ENCODE measurements at regions not wholly inside any gene's neighbourhood (a gene's known extent, or its start where the extent isn't known, plus 50 kb on each side); places are given as distances from the start of the nearest gene placed in this dataset.

DNA sequence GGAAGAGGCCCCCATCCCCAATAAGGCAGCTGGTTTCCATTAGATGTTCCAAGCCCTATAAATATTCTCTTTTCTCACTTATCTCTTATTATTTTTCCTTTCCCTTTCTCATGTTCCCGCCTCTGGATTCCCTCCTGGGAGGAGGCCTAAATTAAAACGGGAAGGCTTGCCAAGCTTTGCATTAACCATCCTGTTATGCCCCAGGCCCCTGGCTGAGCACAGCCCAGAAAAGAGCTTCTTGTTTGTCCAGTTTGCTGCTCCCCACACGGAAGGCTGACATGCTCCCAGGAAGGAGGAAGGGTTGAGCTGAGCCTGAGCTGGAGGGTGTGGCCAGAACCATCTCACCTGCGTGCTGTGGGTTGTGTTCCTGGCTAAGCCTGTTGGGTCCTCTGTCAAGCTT is 63.1 kb upstream of the BOC start:
- TF ChIP-seq, protein P1, sequence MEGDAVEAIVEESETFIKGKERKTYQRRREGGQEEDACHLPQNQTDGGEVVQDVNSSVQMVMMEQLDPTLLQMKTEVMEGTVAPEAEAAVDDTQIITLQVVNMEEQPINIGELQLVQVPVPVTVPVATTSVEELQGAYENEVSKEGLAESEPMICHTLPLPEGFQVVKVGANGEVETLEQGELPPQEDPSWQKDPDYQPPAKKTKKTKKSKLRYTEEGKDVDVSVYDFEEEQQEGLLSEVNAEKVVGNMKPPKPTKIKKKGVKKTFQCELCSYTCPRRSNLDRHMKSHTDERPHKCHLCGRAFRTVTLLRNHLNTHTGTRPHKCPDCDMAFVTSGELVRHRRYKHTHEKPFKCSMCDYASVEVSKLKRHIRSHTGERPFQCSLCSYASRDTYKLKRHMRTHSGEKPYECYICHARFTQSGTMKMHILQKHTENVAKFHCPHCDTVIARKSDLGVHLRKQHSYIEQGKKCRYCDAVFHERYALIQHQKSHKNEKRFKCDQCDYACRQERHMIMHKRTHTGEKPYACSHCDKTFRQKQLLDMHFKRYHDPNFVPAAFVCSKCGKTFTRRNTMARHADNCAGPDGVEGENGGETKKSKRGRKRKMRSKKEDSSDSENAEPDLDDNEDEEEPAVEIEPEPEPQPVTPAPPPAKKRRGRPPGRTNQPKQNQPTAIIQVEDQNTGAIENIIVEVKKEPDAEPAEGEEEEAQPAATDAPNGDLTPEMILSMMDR (IDR thresholded peaks at IDR 0.05; ENCODE audit: low read depth, low read length), result no peak
- no peak for DNase-seq (ENCODE audit: extremely low read depth, low read depth)

DNA sequence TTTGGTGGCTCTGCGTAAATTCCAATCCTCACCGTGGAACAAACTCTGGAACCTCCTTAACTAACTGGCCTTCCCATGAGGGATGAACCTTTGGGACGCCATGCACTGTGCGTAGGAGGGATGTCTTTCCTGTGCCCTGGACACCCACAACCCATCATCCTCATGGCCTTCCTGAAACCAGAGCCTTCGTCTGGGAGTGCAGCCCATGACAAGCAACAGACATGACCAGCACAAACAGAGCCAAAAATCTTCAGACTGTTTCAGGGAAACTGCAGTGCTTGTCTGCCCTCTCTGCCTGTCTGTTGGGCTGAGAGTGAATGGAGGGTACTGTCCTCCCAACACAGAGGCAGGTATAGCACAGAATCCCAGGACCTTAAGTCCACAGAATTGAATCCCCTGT is 61.1 kb upstream of the BOC start:
- TF ChIP-seq, protein P1 (IDR thresholded peaks at IDR 0.05; ENCODE audit: low read depth, low read length), result no peak
- no peak for DNase-seq (ENCODE audit: extremely low read depth, low read depth)

DNA sequence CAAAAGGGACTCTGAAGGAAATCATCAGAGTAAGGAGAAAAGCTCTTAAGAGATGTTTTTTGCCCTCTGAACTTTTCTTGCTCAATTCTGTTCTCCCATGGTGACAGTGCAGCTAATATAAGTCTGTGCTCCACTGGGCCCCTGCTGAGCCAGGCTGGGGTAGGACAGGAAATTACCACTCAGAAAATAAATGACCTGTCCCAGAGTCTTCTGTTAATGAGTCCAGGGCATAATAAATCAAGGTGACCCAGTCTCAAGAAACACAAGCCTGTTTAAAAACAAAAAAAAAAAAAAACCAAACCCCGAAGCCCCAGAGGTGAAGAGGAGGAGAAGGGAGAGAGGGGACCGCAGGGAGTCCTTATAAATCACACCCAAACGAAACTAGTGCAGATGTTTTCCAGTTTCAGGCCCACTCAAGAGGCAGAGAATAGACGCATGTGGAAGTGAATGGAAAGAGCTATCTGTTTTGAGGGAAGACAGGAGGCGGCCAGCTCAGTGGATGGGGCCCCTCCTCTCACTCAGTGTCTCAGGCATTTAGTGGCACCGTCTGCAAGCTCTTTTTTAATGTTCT is 59.8 kb upstream of the BOC start:
- TF ChIP-seq, protein P1 (IDR thresholded peaks at IDR 0.05; ENCODE audit: low read depth, low read length), result no peak
- no peak for DNase-seq (ENCODE audit: extremely low read depth, low read depth)

DNA sequence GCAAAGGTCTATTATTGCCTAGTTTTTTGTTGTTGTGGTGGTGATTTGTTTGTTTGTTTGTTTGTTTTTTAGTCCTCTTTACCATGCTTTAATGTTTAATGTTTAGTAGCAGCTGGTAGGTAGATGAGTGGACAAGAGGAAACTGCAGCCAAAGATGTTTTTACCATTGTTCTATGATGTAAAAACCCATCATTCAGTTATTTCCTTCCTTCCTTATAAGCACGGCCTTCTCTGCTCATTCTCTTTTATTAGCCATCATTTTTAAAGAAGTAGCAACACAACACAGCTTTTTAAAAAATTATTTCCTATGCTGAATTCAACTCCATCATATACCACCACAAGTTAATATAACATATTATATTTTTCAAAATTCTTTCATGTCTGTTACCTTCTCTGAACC is 58.5 kb upstream of the BOC start:
- DNase-seq (ENCODE audit: extremely low read depth, low read depth), result no peak
- TF ChIP-seq, protein P1 (IDR thresholded peaks at IDR 0.05; ENCODE audit: low read depth, low read length), result no peak

DNA sequence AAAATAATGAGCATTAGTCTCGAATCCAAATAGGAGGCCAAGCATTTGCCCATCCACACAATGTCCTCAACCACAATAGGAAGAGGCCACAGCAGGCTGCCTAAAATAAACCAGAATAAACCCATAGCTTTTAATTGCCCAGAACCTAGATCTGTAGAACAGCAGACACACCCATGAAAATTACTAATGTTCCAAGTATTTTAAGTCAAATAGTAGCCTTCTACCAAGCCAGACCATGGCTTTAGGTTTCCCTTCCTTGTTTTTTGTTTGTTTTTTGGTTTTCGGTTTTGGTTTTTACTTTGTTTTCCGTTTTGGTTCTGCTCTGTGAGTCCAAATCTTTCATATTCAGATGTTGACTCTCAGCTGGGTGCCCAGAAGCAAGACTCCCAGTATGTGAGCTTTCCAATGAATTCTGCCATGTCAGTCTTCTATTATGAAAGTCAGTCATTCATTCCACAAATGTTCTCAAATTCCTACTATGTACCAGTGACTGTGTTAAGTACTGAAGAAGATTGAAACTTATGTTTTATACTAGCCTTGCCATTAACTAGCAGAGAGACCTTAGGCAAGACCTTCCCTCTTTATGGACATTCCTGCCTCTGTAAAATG is 57.8 kb upstream of the BOC start:
- TF ChIP-seq, protein P1 (IDR thresholded peaks at IDR 0.05; ENCODE audit: low read depth, low read length), result no peak
- DNase-seq (ENCODE audit: extremely low read depth, low read depth), result no peak

DNA sequence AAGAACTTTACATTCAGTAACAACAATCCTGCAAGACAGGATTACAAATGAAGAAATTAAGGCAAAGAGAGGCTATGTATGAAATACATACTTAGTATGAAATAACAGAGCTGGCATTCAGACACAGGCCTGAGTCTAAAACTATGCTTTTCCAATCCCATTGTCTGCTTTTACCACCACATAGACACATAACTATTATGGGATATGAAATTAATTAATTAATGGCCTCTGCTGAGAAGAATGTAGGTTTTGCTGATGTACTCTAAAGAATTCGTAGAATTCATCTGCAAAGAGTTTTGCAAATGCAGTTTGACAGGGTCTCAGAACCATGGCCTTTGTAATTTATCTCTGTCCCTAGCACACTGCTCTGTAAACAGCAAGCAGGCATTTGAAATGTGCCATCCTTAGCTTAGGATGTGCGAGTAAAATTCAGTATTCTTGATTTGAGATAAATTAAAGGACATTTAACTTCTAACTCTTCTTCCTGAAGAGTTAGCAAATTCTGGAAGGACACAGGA is 54.5 kb upstream of the BOC start:
- DNase-seq (ENCODE audit: extremely low read depth, low read depth), result no peak
- TF ChIP-seq, protein P1 (IDR thresholded peaks at IDR 0.05; ENCODE audit: low read depth, low read length), result no peak

DNA sequence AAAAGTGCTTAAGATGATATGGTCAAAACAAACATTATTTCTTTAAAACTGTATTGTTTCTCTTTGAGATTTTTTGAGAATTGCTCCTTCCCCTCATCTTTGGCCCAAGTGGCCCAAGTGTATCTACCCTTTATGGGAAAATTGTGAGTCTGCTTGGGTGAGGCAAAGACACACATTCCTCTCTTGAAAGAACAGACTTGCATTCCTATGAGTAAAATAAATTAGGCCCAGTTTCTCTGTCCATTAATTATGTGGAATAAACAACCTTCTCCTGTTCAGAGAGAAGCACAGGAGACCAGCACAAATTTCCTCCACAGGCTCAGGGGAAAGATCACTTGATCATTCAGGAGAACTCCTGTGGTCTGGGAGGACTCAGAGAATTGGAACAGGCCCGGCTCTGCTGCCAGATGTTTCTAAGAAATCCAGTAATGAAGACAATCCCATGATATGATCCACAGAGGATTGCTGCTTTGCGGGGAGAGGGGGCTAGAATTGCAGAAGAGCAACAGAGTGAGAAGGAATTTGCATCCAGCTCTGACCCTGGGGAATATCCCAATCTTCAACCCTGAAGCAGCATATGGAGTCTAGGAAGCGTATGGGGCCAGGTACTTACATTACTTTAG is 53.8 kb upstream of the BOC start:
- TF ChIP-seq, protein P1 (IDR thresholded peaks at IDR 0.05; ENCODE audit: low read depth, low read length), result no peak
- DNase-seq (ENCODE audit: extremely low read depth, low read depth), result no peak

Data from AG09319 (cell line).